Progenitor cell of endocrine pancreas (in vitro differentiated cells): ENCODE measurements at regions not wholly inside any gene's neighbourhood (a gene's known extent, or its start where the extent isn't known, plus 50 kb on each side); places are given as distances from the start of the nearest gene placed in this dataset.

ENCODE experiments used
- DNase-seq: peaks from one replicate; pipeline ENCODE4 v3.0.0; 2021; ENCODE audit warnings: low spot score; ENCODE audit not compliant: unreplicated experiment
- H3K27ac Mint-ChIP-seq: 2 replicates; pipeline ENCODE4 v1.8.0; 2021; ENCODE audit warnings: mild to moderate bottlenecking, moderate library complexity, mixed read lengths
- H3K27me3 Mint-ChIP-seq: 2 replicates; pipeline ENCODE4 v1.8.0; 2021; ENCODE audit warnings: mixed read lengths
- H3K36me3 Mint-ChIP-seq: 2 replicates; pipeline ENCODE4 v1.8.0; 2022; ENCODE audit warnings: mixed read lengths; ENCODE audit not compliant: insufficient read depth
- H3K4me1 Mint-ChIP-seq: 2 replicates; pipeline ENCODE4 v1.8.0; 2021; ENCODE audit warnings: low read depth, mixed read lengths
- H3K4me3 Mint-ChIP-seq: 2 replicates; pipeline ENCODE4 v1.8.0; 2021; ENCODE audit warnings: low read depth, mild to moderate bottlenecking, moderate library complexity, mixed read lengths
- H3K9me3 Mint-ChIP-seq: 2 replicates; pipeline ENCODE4 v1.8.0; 2021; ENCODE audit warnings: low read depth, mixed read lengths
- TF ChIP-seq, protein P1 (sequence below): fragments of 200-600 bp; sonication (generic); IDR thresholded peaks from one replicate; pipeline ENCODE4 v1.5.0; 2021; ENCODE audit warnings: antibody characterized with exemption, mild to moderate bottlenecking; ENCODE audit not compliant: unreplicated experiment

DNA sequence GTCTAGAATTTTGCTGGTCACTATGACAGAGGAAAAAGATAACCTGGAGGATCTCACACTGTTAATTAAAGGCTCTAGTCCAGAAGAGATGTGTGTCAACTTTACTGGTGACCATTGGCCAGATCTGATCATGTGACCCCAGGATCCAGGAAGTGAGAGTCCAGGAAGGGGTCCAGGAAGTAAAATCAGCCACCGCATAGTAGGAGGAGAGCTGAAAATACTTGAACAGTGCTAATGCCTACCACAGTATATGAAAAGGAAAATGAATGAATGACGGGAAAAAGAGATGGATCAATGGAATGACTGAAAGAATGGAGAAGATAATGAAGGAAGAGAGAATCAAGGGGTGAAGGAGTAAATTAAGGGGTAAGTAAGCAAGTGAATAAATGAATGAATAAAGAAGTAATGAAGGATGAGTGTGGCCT lies 415.3 kb downstream of the RPS24 start:
- Mint-ChIP-seq H3K4me1 (peaks cover 18% of the 10 kb centered on the region), H3K27me3 (peaks cover 31% of the 10 kb centered on the region), H3K9me3 (no peaks in the 10 kb centered on the region), H3K27ac (no peak overlapping the region), H3K4me3 (no peak overlapping the region), H3K36me3 (no peaks in the 10 kb centered on the region)
- DNase-seq, result no peak
- TF ChIP-seq, protein P1, sequence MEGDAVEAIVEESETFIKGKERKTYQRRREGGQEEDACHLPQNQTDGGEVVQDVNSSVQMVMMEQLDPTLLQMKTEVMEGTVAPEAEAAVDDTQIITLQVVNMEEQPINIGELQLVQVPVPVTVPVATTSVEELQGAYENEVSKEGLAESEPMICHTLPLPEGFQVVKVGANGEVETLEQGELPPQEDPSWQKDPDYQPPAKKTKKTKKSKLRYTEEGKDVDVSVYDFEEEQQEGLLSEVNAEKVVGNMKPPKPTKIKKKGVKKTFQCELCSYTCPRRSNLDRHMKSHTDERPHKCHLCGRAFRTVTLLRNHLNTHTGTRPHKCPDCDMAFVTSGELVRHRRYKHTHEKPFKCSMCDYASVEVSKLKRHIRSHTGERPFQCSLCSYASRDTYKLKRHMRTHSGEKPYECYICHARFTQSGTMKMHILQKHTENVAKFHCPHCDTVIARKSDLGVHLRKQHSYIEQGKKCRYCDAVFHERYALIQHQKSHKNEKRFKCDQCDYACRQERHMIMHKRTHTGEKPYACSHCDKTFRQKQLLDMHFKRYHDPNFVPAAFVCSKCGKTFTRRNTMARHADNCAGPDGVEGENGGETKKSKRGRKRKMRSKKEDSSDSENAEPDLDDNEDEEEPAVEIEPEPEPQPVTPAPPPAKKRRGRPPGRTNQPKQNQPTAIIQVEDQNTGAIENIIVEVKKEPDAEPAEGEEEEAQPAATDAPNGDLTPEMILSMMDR, result no peak

DNA sequence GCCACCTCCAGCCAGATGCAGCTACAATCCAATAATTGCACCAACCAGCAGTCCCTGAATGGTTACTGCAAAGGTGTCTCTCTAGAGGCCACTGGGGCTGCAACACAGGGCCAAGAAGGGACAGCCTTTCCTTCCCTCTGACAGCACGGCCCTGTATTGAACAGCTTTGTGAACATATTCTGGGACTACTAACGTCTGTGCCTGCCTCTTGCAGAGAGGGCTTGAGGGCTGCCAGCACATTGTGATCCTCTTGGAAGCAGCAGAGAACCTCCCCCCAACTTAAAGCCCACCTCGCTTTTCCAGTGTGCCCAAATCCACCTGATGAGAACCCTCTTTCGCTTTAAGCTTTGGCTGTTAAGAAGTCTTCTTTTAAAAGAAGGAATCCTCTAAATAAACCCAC lies 415.9 kb downstream of the RPS24 start:
- H3K9me3 Mint-ChIP-seq, result no peaks in the 10 kb centered on the region
- H3K4me3 Mint-ChIP-seq, result no peak overlapping the region
- H3K27me3 Mint-ChIP-seq, result peaks cover 36% of the 10 kb centered on the region
- H3K4me1 Mint-ChIP-seq, result peaks cover 18% of the 10 kb centered on the region
- no peaks in the 10 kb centered on the region for H3K36me3 Mint-ChIP-seq
- TF ChIP-seq, protein P1, result no peak
- no peak for DNase-seq
- no peak overlapping the region for H3K27ac Mint-ChIP-seq

DNA sequence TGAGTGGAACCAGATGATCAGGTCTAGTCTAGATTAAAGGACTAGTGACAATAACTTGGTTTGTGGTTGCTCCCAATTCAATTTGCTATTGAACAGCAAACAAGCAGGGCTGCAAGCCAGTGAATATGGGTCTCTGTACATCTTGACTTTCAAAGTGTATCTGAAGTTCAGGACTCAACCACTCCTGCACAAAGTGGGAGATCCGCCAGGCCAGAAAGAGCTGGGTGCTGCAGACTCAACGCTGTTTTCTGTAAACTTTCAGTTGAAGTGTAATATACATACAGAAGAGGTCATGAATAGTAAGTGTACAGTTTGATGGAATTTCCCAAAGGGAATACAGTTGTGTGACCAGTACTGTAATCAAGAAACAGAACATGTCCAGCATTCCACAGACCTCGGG lies 416.6 kb downstream of the RPS24 start:
- Mint-ChIP-seq H3K4me1 (peaks cover 18% of the 10 kb centered on the region), H3K9me3 (no peaks in the 10 kb centered on the region), H3K4me3 (no peak overlapping the region), H3K36me3 (no peaks in the 10 kb centered on the region), H3K27me3 (peaks cover 43% of the 10 kb centered on the region), H3K27ac (no peak overlapping the region)
- no peak for DNase-seq
- TF ChIP-seq, protein P1, result no peak

DNA sequence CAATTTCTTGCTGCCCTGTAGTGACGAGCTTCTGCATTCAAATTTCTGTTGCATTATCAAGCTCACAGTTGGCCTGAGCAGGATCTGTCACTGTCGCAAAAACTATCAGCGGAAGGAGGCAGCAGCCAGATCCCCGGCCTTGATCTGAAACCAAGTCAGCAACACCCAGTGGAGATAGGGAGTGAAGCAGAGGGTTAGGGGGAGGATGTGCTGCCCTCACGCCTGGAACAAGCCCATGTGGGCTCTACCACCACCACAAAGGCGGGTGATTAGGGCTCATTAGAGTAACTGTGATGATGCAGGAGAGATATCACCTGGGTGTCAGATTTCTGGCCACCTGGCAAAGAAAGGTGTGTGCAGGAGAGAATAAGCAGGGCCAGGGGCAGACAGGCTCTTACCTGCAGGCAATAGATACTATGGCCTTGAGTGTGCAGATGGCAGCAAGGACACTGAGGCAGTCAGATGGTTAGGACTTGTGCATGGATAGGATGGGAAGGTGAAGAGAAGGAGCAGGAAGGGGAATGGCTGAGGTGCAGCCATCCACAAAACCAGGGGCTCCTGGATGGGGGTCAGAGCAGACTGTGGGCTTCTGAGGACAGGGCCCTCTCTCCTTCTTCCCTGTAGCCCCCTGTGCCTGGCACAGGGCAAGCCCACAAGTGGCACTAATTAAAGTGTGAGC lies 417.3 kb downstream of the RPS24 start:
- Mint-ChIP-seq H3K4me1 (peaks cover 18% of the 10 kb centered on the region), H3K27ac (no peak overlapping the region), H3K36me3 (no peaks in the 10 kb centered on the region), H3K4me3 (no peak overlapping the region), H3K9me3 (no peaks in the 10 kb centered on the region), H3K27me3 (peaks cover 50% of the 10 kb centered on the region)
- TF ChIP-seq, protein P1, result no peak
- no peak for DNase-seq

DNA sequence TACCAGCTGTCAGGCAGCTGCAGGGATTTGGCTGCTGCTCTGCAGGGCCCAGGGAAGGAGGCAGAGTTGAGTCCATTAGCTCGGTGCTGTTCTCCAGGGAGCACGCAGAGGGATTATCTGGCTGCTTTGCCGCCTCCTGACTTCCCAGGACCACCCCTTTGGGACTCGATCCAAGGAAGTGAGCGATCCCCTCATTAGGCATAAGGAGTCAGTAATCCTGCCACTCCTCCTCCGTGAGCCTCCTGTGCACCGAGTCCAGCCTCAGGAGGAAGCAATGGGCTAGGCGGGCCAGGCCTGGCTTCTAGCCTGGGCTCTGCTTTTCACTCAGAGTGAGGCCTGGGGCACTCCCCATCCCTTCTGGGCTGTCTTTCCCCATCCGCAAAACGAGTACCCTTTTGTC lies 417.9 kb downstream of the RPS24 start:
- TF ChIP-seq, protein P1, result no peak
- Mint-ChIP-seq H3K9me3 (no peaks in the 10 kb centered on the region), H3K4me1 (peaks cover 18% of the 10 kb centered on the region), H3K27ac (no peak overlapping the region), H3K36me3 (no peaks in the 10 kb centered on the region), H3K4me3 (no peak overlapping the region), H3K27me3 (peaks cover 53% of the 10 kb centered on the region)
- no peak for DNase-seq
